ENCODE measurements at regions not wholly inside any gene's neighbourhood (a gene's known extent, or its start where the extent isn't known, plus 50 kb on each side); places are given as distances from the start of the nearest gene placed in this dataset.
"Not testable (repeated sequence)": the region's sequence is repeated elsewhere in the genome, so short reads cannot be mapped to it uniquely, and the experiment has no call there.

GRCh38 chr13:109702030-109702597 is 84.3 kb downstream of the IRS2 start:
- DNase-seq, result not testable (repeated sequence)

- peak; percentile 99 for DNase-seq
These were observed 86.2 kb downstream of the IRS2 start for GRCh38 chr13:109700176-109700575.

GRCh38 chr13:109699628-109700071 is 86.7 kb downstream of the IRS2 start:
- no peak for DNase-seq

- DNase-seq, result peak; percentile 28
These were observed 87.6 kb downstream of the IRS2 start for GRCh38 chr13:109698779-109699178.

- no peak for DNase-seq
These were observed 88.4 kb downstream of the IRS2 start for GRCh38 chr13:109697936-109698335.

GRCh38 chr13:109695402-109696190 is 90.8 kb downstream of the IRS2 start:
- DNase-seq, result no peak

GRCh38 chr13:109694972-109695371 is 91.4 kb downstream of the IRS2 start:
- no peak for DNase-seq

GRCh38 chr13:109693213-109693612 is 93.2 kb downstream of the IRS2 start:
- no peak for DNase-seq

GRCh38 chr13:109691689-109692088 is 94.7 kb downstream of the IRS2 start:
- no peak for DNase-seq

GRCh38 chr13:109687559-109688448 is 98.6 kb downstream of the IRS2 start:
- no peak for DNase-seq

- DNase-seq, result no peak
These were observed 101.2 kb downstream of the IRS2 start for GRCh38 chr13:109685203-109685602.

- no peak for DNase-seq
These were observed 101.6 kb downstream of the IRS2 start for GRCh38 chr13:109684824-109685202.

GRCh38 chr13:109684084-109684823 is 102.1 kb downstream of the IRS2 start:
- no peak for DNase-seq

- DNase-seq, result no peak
These were observed 103.7 kb downstream of the IRS2 start for GRCh38 chr13:109682534-109683244.

GRCh38 chr13:109680930-109681329 is 105.5 kb downstream of the IRS2 start:
- no peak for DNase-seq

- no peak for DNase-seq
These were observed 106.1 kb downstream of the IRS2 start for GRCh38 chr13:109680288-109680687.

GRCh38 chr13:109678459-109678858 is 107.9 kb downstream of the IRS2 start:
- DNase-seq, result no peak

- no peak for DNase-seq
These were observed 109.2 kb downstream of the IRS2 start for GRCh38 chr13:109677206-109677605.

GRCh38 chr13:109673477-109673876 is 112.9 kb downstream of the IRS2 start:
- no peak for DNase-seq

GRCh38 chr13:109672545-109672944 is 113.8 kb downstream of the IRS2 start:
- DNase-seq, result no peak

- peak; percentile 67 for DNase-seq
These were observed 114.5 kb downstream of the IRS2 start for GRCh38 chr13:109671919-109672318.

GRCh38 chr13:109670776-109671175 is 115.6 kb downstream of the IRS2 start:
- no peak for DNase-seq

All from GF-D8 (cell line).